Naive thymus-derived CD8-positive, alpha-beta T cell (primary cell): ENCODE measurements at regions not wholly inside any gene's neighbourhood (a gene's known extent, or its start where the extent isn't known, plus 50 kb on each side); places are given as distances from the start of the nearest gene placed in this dataset.

Source experiments
- ATAC-seq, 2 donors: fragments of 150-1000 bp; cut with Tn5 transposase in 1 of 2; sonication (Bioruptor Pico), chemical (Tn5 transposase) in 1 of 2; 1 replicate in 1 of 2; 2 replicates in 1 of 2; pipeline ENCODE4 v1.10.0; 2021; ENCODE audit warnings: mild to moderate bottlenecking in 2 of 2, moderate library complexity in 2 of 2
- POLR2A ChIA-PET: fragments of 350-600 bp; sonication (Branson Sonifier 250); formaldehyde crosslinking; loops from one replicate; lab custom pipeline; 2021; ENCODE audit warnings: antibody characterized with exemption; lab: Charles Lee
- DNase-seq, 10 donors: peaks; one replicate each; pipeline versions ENCODE4 v3.0.0 to v3.0.0-alpha.2; 2020 to 2022
- H3K27ac Mint-ChIP-seq, 10 donors: one replicate each; pipeline ENCODE4 v1.8.0; 2020 to 2022; ENCODE audit warnings: mild to moderate bottlenecking in 10 of 10, mixed read lengths in 10 of 10, moderate library complexity in 4 of 10, inconsistent platforms in 1 of 10
- H3K27me3 Mint-ChIP-seq, 5 donors: one replicate each; pipeline ENCODE4 v1.8.0; 2021 to 2022; ENCODE audit warnings: mixed read lengths in 5 of 5
- H3K36me3 Mint-ChIP-seq, 3 donors: one replicate each; pipeline ENCODE4 v1.8.0; 2020 to 2022; ENCODE audit warnings: mixed read lengths in 3 of 3, mild to moderate bottlenecking in 2 of 3, inconsistent platforms in 1 of 3
- H3K4me1 Mint-ChIP-seq, 4 donors: one replicate each; pipeline ENCODE4 v1.8.0; 2021 to 2022; ENCODE audit warnings: mixed read lengths in 4 of 4
- H3K4me3 Mint-ChIP-seq, 10 donors: one replicate each; pipeline ENCODE4 v1.8.0; 2020 to 2022; ENCODE audit warnings: mild to moderate bottlenecking in 10 of 10, mixed read lengths in 10 of 10, moderate library complexity in 6 of 10, inconsistent platforms in 1 of 10
- H3K9me3 Mint-ChIP-seq, 9 donors: one replicate each; pipeline ENCODE4 v1.8.0; 2020 to 2022; ENCODE audit warnings: mixed read lengths in 9 of 9, mild to moderate bottlenecking in 3 of 9, inconsistent platforms in 1 of 9, moderate library complexity in 1 of 9

GRCh38 chr7:67597161-67597560, 600.5 kb downstream of the TYW1 start:
- H3K4me3 Mint-ChIP-seq = no peak overlapping the region
- H3K27ac Mint-ChIP-seq = peak overlapping the region in 1 of 10 donors; percentile 36
- no peaks in the 10 kb centered on the region for H3K4me1 Mint-ChIP-seq
- peaks cover 0 to 9% (median 0%) of the 10 kb centered on the region in 3 donors for H3K36me3 Mint-ChIP-seq
- ATAC-seq = no peak
- no peak for DNase-seq
- POLR2A ChIA-PET = no interaction called here
- peaks cover 0 to 16% (median 4%) of the 10 kb centered on the region in 9 donors for H3K9me3 Mint-ChIP-seq
- peaks cover 0 to 8% (median 0%) of the 10 kb centered on the region in 5 donors for H3K27me3 Mint-ChIP-seq

- DNase-seq (no peak), ATAC-seq (no peak)
- Mint-ChIP-seq H3K36me3 (peaks cover 0 to 13% (median 0%) of the 10 kb centered on the region in 3 donors), H3K27ac (no peak overlapping the region), H3K9me3 (peaks cover 0 to 22% (median 5%) of the 10 kb centered on the region in 9 donors), H3K4me1 (no peaks in the 10 kb centered on the region), H3K4me3 (no peak overlapping the region), H3K27me3 (peaks cover 0 to 11% (median 0%) of the 10 kb centered on the region in 5 donors)
- POLR2A ChIA-PET = no interaction called here
Observed at GRCh38 chr7:67598469-67598868, 601.8 kb downstream of the TYW1 start.

GRCh38 chr7:67599331-67600062, 602.9 kb downstream of the TYW1 start:
- peaks cover 0 to 11% (median 0%) of the 10 kb centered on the region in 5 donors for H3K27me3 Mint-ChIP-seq
- no peak overlapping the region for H3K4me3 Mint-ChIP-seq
- POLR2A ChIA-PET = no interaction called here
- no peak for DNase-seq
- H3K4me1 Mint-ChIP-seq = no peaks in the 10 kb centered on the region
- ATAC-seq = no peak
- peaks cover 0 to 31% (median 10%) of the 10 kb centered on the region in 9 donors for H3K9me3 Mint-ChIP-seq
- no peak overlapping the region for H3K27ac Mint-ChIP-seq
- H3K36me3 Mint-ChIP-seq = peaks cover 0 to 13% (median 0%) of the 10 kb centered on the region in 3 donors

GRCh38 chr7:67602246-67602887, 605.7 kb downstream of the TYW1 start:
- peaks cover 0 to 11% (median 0%) of the 10 kb centered on the region in 5 donors for H3K27me3 Mint-ChIP-seq
- POLR2A ChIA-PET = no interaction called here
- DNase-seq (no peak), ATAC-seq (no peak)
- H3K4me3 Mint-ChIP-seq = no peak overlapping the region
- no peaks in the 10 kb centered on the region for H3K4me1 Mint-ChIP-seq
- H3K27ac Mint-ChIP-seq = no peak overlapping the region
- peaks cover 0 to 27% (median 0%) of the 10 kb centered on the region in 3 donors for H3K36me3 Mint-ChIP-seq
- H3K9me3 Mint-ChIP-seq = peaks cover 0 to 47% (median 24%) of the 10 kb centered on the region in 9 donors

GRCh38 chr7:67604461-67605386, 608.1 kb downstream of the TYW1 start:
- no peak overlapping the region for H3K27ac Mint-ChIP-seq
- ATAC-seq = no peak
- POLR2A ChIA-PET = no interaction called here

GRCh38 chr7:67608806-67609205, 612.2 kb downstream of the TYW1 start:
- no peak overlapping the region for H3K4me3 Mint-ChIP-seq

More at GRCh38 chr7:67604461-67605386, 608.1 kb downstream of the TYW1 start:
- H3K9me3 Mint-ChIP-seq = peaks cover 0 to 53% (median 28%) of the 10 kb centered on the region in 9 donors
- H3K4me3 Mint-ChIP-seq = no peak overlapping the region
- peaks cover 0 to 27% (median 0%) of the 10 kb centered on the region in 3 donors for H3K36me3 Mint-ChIP-seq
- H3K4me1 Mint-ChIP-seq = no peaks in the 10 kb centered on the region
- no peak for DNase-seq
- peaks cover 0 to 11% (median 0%) of the 10 kb centered on the region in 5 donors for H3K27me3 Mint-ChIP-seq

GRCh38 chr7:67610897-67611296, 614.3 kb downstream of the TYW1 start:
- H3K4me3 Mint-ChIP-seq = no peak overlapping the region

More at GRCh38 chr7:67608806-67609205, 612.2 kb downstream of the TYW1 start:
- Mint-ChIP-seq H3K4me1 (no peaks in the 10 kb centered on the region), H3K36me3 (peaks cover 0 to 15% (median 0%) of the 10 kb centered on the region in 3 donors), H3K27ac (no peak overlapping the region), H3K9me3 (peaks cover 0 to 48% (median 29%) of the 10 kb centered on the region in 9 donors), H3K27me3 (peaks cover 0 to 7% (median 0%) of the 10 kb centered on the region in 5 donors)
- POLR2A ChIA-PET = no interaction called here
- ATAC-seq (no peak), DNase-seq (no peak)

GRCh38 chr7:67614843-67615242, 618.2 kb downstream of the TYW1 start:
- peaks cover 0 to 15% (median 7%) of the 10 kb centered on the region in 5 donors for H3K27me3 Mint-ChIP-seq
- peaks cover 0 to 6% (median 0%) of the 10 kb centered on the region in 3 donors for H3K36me3 Mint-ChIP-seq
- DNase-seq (no peak), ATAC-seq (no peak)
- H3K4me1 Mint-ChIP-seq = no peaks in the 10 kb centered on the region
- peaks cover 0 to 32% (median 11%) of the 10 kb centered on the region in 9 donors for H3K9me3 Mint-ChIP-seq
- H3K27ac Mint-ChIP-seq = no peak overlapping the region
- POLR2A ChIA-PET = no interaction called here
- H3K4me3 Mint-ChIP-seq = no peak overlapping the region

More at GRCh38 chr7:67610897-67611296, 614.3 kb downstream of the TYW1 start:
- no peak overlapping the region for H3K27ac Mint-ChIP-seq
- H3K27me3 Mint-ChIP-seq = peaks cover 0 to 7% (median 0%) of the 10 kb centered on the region in 5 donors
- DNase-seq (no peak), ATAC-seq (no peak)
- H3K36me3 Mint-ChIP-seq = peaks cover 0 to 10% (median 0%) of the 10 kb centered on the region in 3 donors
- H3K9me3 Mint-ChIP-seq = peaks cover 0 to 34% (median 19%) of the 10 kb centered on the region in 9 donors
- POLR2A ChIA-PET = no interaction called here
- H3K4me1 Mint-ChIP-seq = no peaks in the 10 kb centered on the region

- Mint-ChIP-seq H3K4me1 (no peaks in the 10 kb centered on the region), H3K27me3 (peaks cover 6 to 30% (median 17%) of the 10 kb centered on the region in 5 donors), H3K27ac (no peak overlapping the region), H3K36me3 (peaks cover 0 to 6% (median 0%) of the 10 kb centered on the region in 3 donors), H3K4me3 (no peak overlapping the region), H3K9me3 (peaks cover 0 to 26% (median 7%) of the 10 kb centered on the region in 9 donors)
- DNase-seq = no peak
- POLR2A ChIA-PET = no interaction called here
- no peak for ATAC-seq
Observed at GRCh38 chr7:67616517-67616916, 619.9 kb downstream of the TYW1 start.

- POLR2A ChIA-PET = no interaction called here
- H3K4me1 Mint-ChIP-seq = no peaks in the 10 kb centered on the region
- ATAC-seq (no peak), DNase-seq (no peak)
- H3K4me3 Mint-ChIP-seq = no peak overlapping the region
- peaks cover 0 to 14% (median 2%) of the 10 kb centered on the region in 9 donors for H3K9me3 Mint-ChIP-seq
- peaks cover 0 to 6% (median 2%) of the 10 kb centered on the region in 3 donors for H3K36me3 Mint-ChIP-seq
- H3K27me3 Mint-ChIP-seq = peaks cover 6 to 49% (median 17%) of the 10 kb centered on the region in 5 donors
- H3K27ac Mint-ChIP-seq = no peak overlapping the region
Observed at GRCh38 chr7:67618556-67619162, 622.0 kb downstream of the TYW1 start.

GRCh38 chr7:67619175-67619574, 622.5 kb downstream of the TYW1 start:
- Mint-ChIP-seq H3K4me1 (no peaks in the 10 kb centered on the region), H3K4me3 (no peak overlapping the region), H3K36me3 (peaks cover 0 to 2% (median under 1%) of the 10 kb centered on the region in 3 donors), H3K9me3 (peaks cover 0 to 9% (median 0%) of the 10 kb centered on the region in 9 donors), H3K27ac (no peak overlapping the region), H3K27me3 (peaks cover 6 to 52% (median 15%) of the 10 kb centered on the region in 5 donors)
- DNase-seq (no peak), ATAC-seq (no peak)
- POLR2A ChIA-PET = no interaction called here
